ENCODE measurements at regions not wholly inside any gene's neighbourhood (a gene's known extent, or its start where the extent isn't known, plus 50 kb on each side); places are given as distances from the start of the nearest gene placed in this dataset.

- TF ChIP-seq ZNF609 (CRISPR knock-in tag; IDR thresholded peaks at IDR 0.05; ENCODE audit: borderline replicate concordance) (no peak), SCMH1 (CRISPR knock-in tag; IDR thresholded peaks at IDR 0.05; ENCODE audit: borderline replicate concordance) (no peak), AHDC1 (CRISPR knock-in tag; IDR thresholded peaks at IDR 0.05; ENCODE audit: borderline replicate concordance) (peak; percentile 90), MIXL1 (CRISPR knock-in tag; IDR thresholded peaks at IDR 0.05) (peak; percentile 41; the same call in 1 of the 2 replicates), MED13 (CRISPR knock-in tag; IDR thresholded peaks at IDR 0.05) (no peak), ZNF101 (CRISPR knock-in tag; IDR thresholded peaks at IDR 0.05; ENCODE audit: borderline replicate concordance, low read depth) (no peak), ZNF576 (CRISPR knock-in tag; IDR thresholded peaks at IDR 0.05) (no peak), CEBPB (IDR thresholded peaks at IDR 0.05; ENCODE audit: borderline replicate concordance, low read depth, low read length) (no peak), TEAD3 (CRISPR knock-in tag; optimal IDR thresholded peaks at IDR 0.05; ENCODE audit: borderline replicate concordance) (peak; percentile 20), ZC3H13 (CRISPR knock-in tag; IDR thresholded peaks at IDR 0.05) (no peak), ZNF737 (CRISPR knock-in tag; IDR thresholded peaks at IDR 0.05; ENCODE audit: borderline replicate concordance) (no peak), FOXK1 (CRISPR knock-in tag; IDR thresholded peaks at IDR 0.05; ENCODE audit: borderline replicate concordance, low read depth) (no peak), SALL1 (CRISPR knock-in tag; IDR thresholded peaks at IDR 0.05) (peak; percentile 55; the same call in 1 of the 2 replicates), TBP (CRISPR knock-in tag; IDR thresholded peaks at IDR 0.05) (no peak), KLF13 (CRISPR knock-in tag; IDR thresholded peaks at IDR 0.05) (no peak), KLF11 (CRISPR knock-in tag; IDR thresholded peaks at IDR 0.05) (no peak), ZNF30 (CRISPR knock-in tag; IDR thresholded peaks at IDR 0.05) (no peak), TBL1XR1 (IDR thresholded peaks at IDR 0.05; ENCODE audit: borderline replicate concordance, low read length, partially characterized antibody) (no peak), ADNP (CRISPR knock-in tag; IDR thresholded peaks at IDR 0.05) (no peak)
Measured at GRCh38 chr6:153618371-153619322, 420.4 kb upstream of the OPRM1 start (continued).
